ENCODE measurements at regions not wholly inside any gene's neighbourhood (a gene's known extent, or its start where the extent isn't known, plus 50 kb on each side); places are given as distances from the start of the nearest gene placed in this dataset.

DNA sequence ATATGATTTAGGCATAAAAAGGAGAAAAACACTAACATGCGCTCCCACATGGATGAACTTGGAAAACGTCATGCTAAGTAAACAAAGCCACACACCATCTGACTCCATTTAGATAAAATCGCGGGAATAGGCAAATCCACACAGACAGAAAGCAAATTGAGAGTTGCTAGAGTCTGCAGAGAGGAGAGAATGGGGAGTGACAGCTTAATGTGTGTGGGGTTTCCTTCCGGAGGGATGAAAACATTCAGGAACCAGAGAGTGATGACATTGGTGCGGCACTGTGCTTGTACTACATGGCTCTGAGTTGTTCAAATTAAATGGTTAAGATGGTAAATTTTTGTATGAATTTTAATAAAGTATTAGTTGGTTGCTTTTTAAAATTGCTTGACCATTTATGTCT, 482.9 kb upstream of the AKR1E2 start:
- no peak for TF ChIP-seq POLR2A (IDR thresholded peaks at IDR 0.05; ENCODE audit: extremely low read depth, insufficient read length)
- no peak for TF ChIP-seq MYC (IDR thresholded peaks at IDR 0.05; ENCODE audit: low read depth, low read length)
- TF ChIP-seq, protein P1, sequence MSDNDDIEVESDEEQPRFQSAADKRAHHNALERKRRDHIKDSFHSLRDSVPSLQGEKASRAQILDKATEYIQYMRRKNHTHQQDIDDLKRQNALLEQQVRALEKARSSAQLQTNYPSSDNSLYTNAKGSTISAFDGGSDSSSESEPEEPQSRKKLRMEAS (IDR thresholded peaks at IDR 0.05; ENCODE audit: low read depth, low read length): no peak
- no peak for TF ChIP-seq CTCF (IDR thresholded peaks at IDR 0.05; ENCODE audit: low read depth, low read length)
- no peak for DNase-seq (ENCODE audit: low read depth)

GRCh38 chr10:4338768-4339167, 487.2 kb upstream of the AKR1E2 start:
- no peak for DNase-seq (ENCODE audit: low read depth)
- TF ChIP-seq CTCF (IDR thresholded peaks at IDR 0.05; ENCODE audit: low read depth, low read length): no peak
- TF ChIP-seq, protein P1 (IDR thresholded peaks at IDR 0.05; ENCODE audit: low read depth, low read length): no peak
- no peak for TF ChIP-seq MYC (IDR thresholded peaks at IDR 0.05; ENCODE audit: low read depth, low read length)
- TF ChIP-seq POLR2A (IDR thresholded peaks at IDR 0.05; ENCODE audit: extremely low read depth, insufficient read length): no peak
- H3K4me3 ChIP-seq (ENCODE audit: low read depth, low read length): no peak overlapping the region

More for the DNA sequence above, 482.9 kb upstream of the AKR1E2 start:
- no peak overlapping the region for H3K4me3 ChIP-seq (ENCODE audit: low read depth, low read length)

DNA sequence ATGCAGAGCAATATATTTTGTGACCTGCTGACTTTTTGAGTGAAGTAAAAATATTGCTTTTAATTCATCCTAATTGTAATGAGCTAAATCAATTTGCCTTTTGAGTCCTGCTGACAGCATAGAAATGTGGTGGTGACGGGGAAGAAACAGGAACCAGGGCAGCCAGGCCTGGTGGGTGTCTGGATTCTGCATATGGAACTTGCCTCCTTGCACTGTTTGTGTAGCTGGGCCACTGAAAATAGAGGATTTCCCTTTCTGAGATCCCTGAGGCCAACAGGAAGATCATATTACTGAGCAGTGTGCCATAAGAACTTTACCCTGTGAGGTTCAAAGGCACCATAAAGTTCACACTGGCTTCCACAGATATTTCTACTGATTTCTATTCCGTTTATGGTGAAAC, 488.4 kb upstream of the AKR1E2 start:
- no peak for DNase-seq (ENCODE audit: low read depth)
- no peak overlapping the region for H3K4me3 ChIP-seq (ENCODE audit: low read depth, low read length)
- TF ChIP-seq, protein P1 (IDR thresholded peaks at IDR 0.05; ENCODE audit: low read depth, low read length): no peak
- no peak for TF ChIP-seq POLR2A (IDR thresholded peaks at IDR 0.05; ENCODE audit: extremely low read depth, insufficient read length)
- no peak for TF ChIP-seq MYC (IDR thresholded peaks at IDR 0.05; ENCODE audit: low read depth, low read length)
- TF ChIP-seq CTCF (IDR thresholded peaks at IDR 0.05; ENCODE audit: low read depth, low read length): no peak

- TF ChIP-seq POLR2A (IDR thresholded peaks at IDR 0.05; ENCODE audit: extremely low read depth, insufficient read length) (no peak), MYC (IDR thresholded peaks at IDR 0.05; ENCODE audit: low read depth, low read length) (no peak)
- DNase-seq (ENCODE audit: low read depth): no peak
- H3K4me3 ChIP-seq (ENCODE audit: low read depth, low read length): no peak overlapping the region
Observed at GRCh38 chr10:4334871-4335270, 491.1 kb upstream of the AKR1E2 start.

DNA sequence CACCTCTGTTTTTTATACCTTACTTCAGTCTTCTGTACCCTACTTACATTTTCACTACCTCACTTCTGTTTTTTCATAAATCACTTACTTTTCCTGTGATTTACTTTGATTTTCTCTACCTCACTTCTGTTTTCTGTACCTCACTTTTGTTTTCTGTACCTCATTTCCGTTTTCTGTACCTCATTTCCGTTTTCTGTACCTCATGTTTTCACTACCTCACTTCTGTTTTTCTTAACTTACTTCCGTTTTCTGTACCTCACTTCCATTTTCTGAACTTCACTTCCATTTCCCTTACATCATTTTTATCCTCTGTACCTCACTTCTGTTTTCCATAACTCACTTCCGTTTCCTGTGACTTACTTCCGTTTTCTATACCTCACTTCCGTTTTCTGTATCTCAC, 492.0 kb upstream of the AKR1E2 start:
- DNase-seq (ENCODE audit: low read depth): no peak
- H3K4me3 ChIP-seq (ENCODE audit: low read depth, low read length): no peak overlapping the region
- no peak for TF ChIP-seq MYC (IDR thresholded peaks at IDR 0.05; ENCODE audit: low read depth, low read length)
- no peak for TF ChIP-seq POLR2A (IDR thresholded peaks at IDR 0.05; ENCODE audit: extremely low read depth, insufficient read length)
- TF ChIP-seq CTCF (IDR thresholded peaks at IDR 0.05; ENCODE audit: low read depth, low read length): no peak
- TF ChIP-seq, protein P1 (IDR thresholded peaks at IDR 0.05; ENCODE audit: low read depth, low read length): no peak

- H3K4me3 ChIP-seq (ENCODE audit: low read depth, low read length): no peak overlapping the region
- TF ChIP-seq MYC (IDR thresholded peaks at IDR 0.05; ENCODE audit: low read depth, low read length) (no peak), POLR2A (IDR thresholded peaks at IDR 0.05; ENCODE audit: extremely low read depth, insufficient read length) (no peak), CTCF (IDR thresholded peaks at IDR 0.05; ENCODE audit: low read depth, low read length) (no peak)
- TF ChIP-seq, protein P1 (IDR thresholded peaks at IDR 0.05; ENCODE audit: low read depth, low read length): no peak
- peak; percentile 48 for DNase-seq (ENCODE audit: low read depth)
Observed at GRCh38 chr10:4333459-4333894, 492.5 kb upstream of the AKR1E2 start.

Measured in NB4 (cell line).